Caco-2 (cell line): ENCODE measurements at regions not wholly inside any gene's neighbourhood (a gene's known extent, or its start where the extent isn't known, plus 50 kb on each side); places are given as distances from the start of the nearest gene placed in this dataset.

Experiments used
- BruUV-seq: library from RNA; stranded (reverse); fragments of 400-500 nt; replicated peaks from 2 replicates; lab custom pipeline; 2021; lab: Mats Ljungman, UMichigan
- CTCF ChIA-PET: fragments of 300-600 bp; sonication (Branson Sonifier 250); formaldehyde crosslinking; loops from one replicate; lab custom pipeline; 2022; ENCODE audit warnings: antibody characterized with exemption; lab: Charles Lee
- POLR2A ChIA-PET: fragments of 300-600 bp; sonication (Branson Sonifier 250); formaldehyde crosslinking; loops from one replicate; lab custom pipeline; 2022; ENCODE audit warnings: antibody characterized with exemption; lab: Charles Lee
- DNase-seq, 2 experiments: peaks; one replicate each; pipeline versions ENCODE4 v3.0.0 to v3.0.0-alpha.2; 2020 to 2022
- H3K27me3 ChIP-seq: replicated peaks from 2 replicates; pipeline ENCODE4 v1.6.0; 2011; ENCODE audit warnings: low read length; ENCODE audit not compliant: control insufficient read depth, insufficient read depth
- H3K36me3 ChIP-seq: 2 replicates; pipeline ENCODE4 v1.5.1; 2011; ENCODE audit warnings: low read length; ENCODE audit not compliant: control insufficient read depth, insufficient read depth
- H3K4me1 ChIP-seq: fragments of 250-450 bp; sonication (Bioruptor Pico); 2 replicates; pipeline ENCODE4 v1.5.1; 2020; ENCODE audit warnings: mild to moderate bottlenecking
- H3K4me3 ChIP-seq: 2 replicates; pipeline ENCODE4 v1.5.1; 2011; ENCODE audit warnings: low read depth, mild to moderate bottlenecking, control low read depth, low read length
- H3K9me3 ChIP-seq: fragments of 250-450 bp; sonication (Bioruptor Pico); 2 replicates; pipeline ENCODE4 v1.5.1; 2020; ENCODE audit warnings: mild to moderate bottlenecking, moderate library complexity
- H3K27ac Mint-ChIP-seq: one replicate; pipeline ENCODE4 v1.8.0; 2022; ENCODE audit warnings: mixed read lengths; ENCODE audit not compliant: unreplicated experiment
- H3K27me3 Mint-ChIP-seq: one replicate; pipeline ENCODE4 v1.8.0; 2022; ENCODE audit warnings: mixed read lengths; ENCODE audit not compliant: insufficient read depth, unreplicated experiment
- H3K36me3 Mint-ChIP-seq: one replicate; pipeline ENCODE4 v1.8.0; 2022; ENCODE audit warnings: mild to moderate bottlenecking, mixed read lengths; ENCODE audit not compliant: insufficient read depth, unreplicated experiment
- H3K4me1 Mint-ChIP-seq: one replicate; pipeline ENCODE4 v1.8.0; 2022; ENCODE audit warnings: low read depth, mixed read lengths; ENCODE audit not compliant: unreplicated experiment
- H3K4me3 Mint-ChIP-seq: one replicate; pipeline ENCODE4 v1.8.0; 2022; ENCODE audit warnings: mild to moderate bottlenecking, moderate library complexity, mixed read lengths; ENCODE audit not compliant: unreplicated experiment
- H3K9me3 Mint-ChIP-seq: one replicate; pipeline ENCODE4 v1.8.0; 2022; ENCODE audit warnings: mixed read lengths; ENCODE audit not compliant: unreplicated experiment
- CTCF ChIP-seq, 2 experiments: fragments of 200-600 bp in 1 of 2; IDR thresholded peaks; 1 replicate in 1 of 2; 2 replicates in 1 of 2; pipeline versions ENCODE4 v1.5.1 to v1.8.0; 2011 to 2022; ENCODE audit warnings: antibody characterized with exemption in 1 of 2, control low read depth in 1 of 2, inconsistent platforms in 1 of 2, low read depth in 1 of 2, low read length in 1 of 2, mild to moderate bottlenecking in 1 of 2, moderate library complexity in 1 of 2; ENCODE audit not compliant: insufficient read depth in 1 of 2, severe bottlenecking in 1 of 2, unreplicated experiment in 1 of 2
- intact Hi-C: fragments of 100-400 bp; cut with micrococcal nuclease; formaldehyde crosslinking; loops from one replicate; pipeline ENCODE4 v1.10.0; 2022; ENCODE audit not compliant: unreplicated experiment

GRCh38 chr22:49452362-49452946 lies 375.2 kb downstream of the BRD1 start:
- Mint-ChIP-seq H3K4me1 (peaks cover 6% of the 10 kb centered on the region), H3K27me3 (peaks cover 18% of the 10 kb centered on the region), H3K9me3 (no peaks in the 10 kb centered on the region), H3K27ac (no peak overlapping the region), H3K4me3 (no peak overlapping the region), H3K36me3 (no peaks in the 10 kb centered on the region)
- intact Hi-C loops, result no loop called here
- TF ChIP-seq CTCF (IDR thresholded peaks at IDR 0.05; ENCODE audit: insufficient read depth in 1 of 2, low read depth in 1 of 2, low read length in 1 of 2, severe bottlenecking in 1 of 2, unreplicated experiment in 1 of 2), result no peak
- BruUV-seq, result no TSS peak
- DNase-seq, result no peak
- ChIA-PET POLR2A (no interaction called here), CTCF (no interaction called here)
- Histone ChIP-seq H3K27me3 (no peaks in the 10 kb centered on the region; the same call in 1 of the 2 replicates), H3K36me3 (no peaks in the 10 kb centered on the region), H3K4me1 (no peaks in the 10 kb centered on the region; the same call in 1 of the 2 replicates), H3K4me3 (no peak overlapping the region), H3K9me3 (no peaks in the 10 kb centered on the region)

DNA sequence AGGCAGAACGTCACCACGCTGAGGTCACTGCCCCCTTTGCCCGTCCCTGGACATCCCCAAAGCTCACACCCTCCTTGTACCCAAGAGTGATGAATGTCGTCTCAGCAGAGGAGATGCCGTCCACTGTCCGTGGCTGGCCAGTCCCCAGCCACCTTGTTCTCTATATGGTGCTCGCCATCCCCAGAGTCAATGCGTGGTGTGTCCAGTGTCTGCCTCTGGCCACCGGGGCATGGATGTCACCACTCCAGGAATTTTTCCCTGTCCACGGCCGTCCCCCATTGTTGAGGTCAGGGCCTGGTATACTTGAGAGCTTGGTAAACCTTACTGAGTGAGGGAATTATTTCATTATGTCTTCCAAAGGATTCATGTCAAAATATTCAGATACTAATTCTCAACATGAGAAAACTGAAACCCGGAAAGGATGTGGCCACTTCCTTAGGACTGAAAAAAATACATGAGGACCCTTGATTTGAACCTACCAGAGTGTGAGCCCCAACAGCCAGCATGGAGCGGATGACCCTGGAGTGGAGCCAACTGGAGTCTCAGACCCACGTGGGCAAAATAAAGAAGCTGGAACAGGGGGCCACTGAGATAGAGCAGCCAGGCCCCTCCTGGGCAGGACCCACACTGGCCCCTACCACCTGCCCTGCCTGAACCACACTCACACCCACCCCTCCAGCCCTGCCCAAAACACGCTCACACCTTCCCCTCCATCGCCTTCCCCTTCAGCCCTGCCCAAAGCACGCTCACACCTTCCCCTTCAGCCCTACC lies 376.4 kb downstream of the BRD1 start:
- Histone ChIP-seq H3K4me1 (no peaks in the 10 kb centered on the region; the same call in 1 of the 2 replicates), H3K4me3 (no peak overlapping the region), H3K27me3 (no peaks in the 10 kb centered on the region), H3K9me3 (no peaks in the 10 kb centered on the region), H3K36me3 (no peaks in the 10 kb centered on the region)
- TF ChIP-seq CTCF (IDR thresholded peaks at IDR 0.05; ENCODE audit: insufficient read depth in 1 of 2, low read depth in 1 of 2, low read length in 1 of 2, severe bottlenecking in 1 of 2, unreplicated experiment in 1 of 2), result no peak
- ChIA-PET CTCF (interaction anchor here (1.2 kb wide), 1 partner anchor 181 kb away, joined by 3 read pairs; no protein-coding TSS in a partner anchor), POLR2A (no interaction called here)
- Mint-ChIP-seq H3K36me3 (no peaks in the 10 kb centered on the region), H3K4me1 (peaks cover 10% of the 10 kb centered on the region), H3K27ac (no peak overlapping the region), H3K9me3 (no peaks in the 10 kb centered on the region), H3K27me3 (peaks cover 10% of the 10 kb centered on the region), H3K4me3 (no peak overlapping the region)
- BruUV-seq, result no TSS peak
- DNase-seq, result no peak
- intact Hi-C loops, result no loop called here

GRCh38 chr22:49450498-49450897 lies 377.2 kb downstream of the BRD1 start:
- Histone ChIP-seq H3K27me3 (no peaks in the 10 kb centered on the region), H3K4me3 (no peak overlapping the region), H3K9me3 (no peaks in the 10 kb centered on the region), H3K36me3 (no peaks in the 10 kb centered on the region), H3K4me1 (no peaks in the 10 kb centered on the region; the same call in 1 of the 2 replicates)
- TF ChIP-seq CTCF (IDR thresholded peaks at IDR 0.05; ENCODE audit: insufficient read depth in 1 of 2, low read depth in 1 of 2, low read length in 1 of 2, severe bottlenecking in 1 of 2, unreplicated experiment in 1 of 2), result no peak
- ChIA-PET POLR2A (no interaction called here), CTCF (interaction anchor here (1.2 kb wide), 1 partner anchor 182 kb away, joined by 3 read pairs; no protein-coding TSS in a partner anchor)
- Mint-ChIP-seq H3K36me3 (no peaks in the 10 kb centered on the region), H3K27me3 (peaks cover 10% of the 10 kb centered on the region), H3K4me3 (no peak overlapping the region), H3K9me3 (no peaks in the 10 kb centered on the region), H3K4me1 (peaks cover 11% of the 10 kb centered on the region), H3K27ac (no peak overlapping the region)
- DNase-seq, result no peak
- BruUV-seq, result no TSS peak
- intact Hi-C loops, result no loop called here
